ENCODE measurements at regions not wholly inside any gene's neighbourhood (a gene's known extent, or its start where the extent isn't known, plus 50 kb on each side); places are given as distances from the start of the nearest gene placed in this dataset.
A peak's percentile ranks its signal among the peaks of the same experiment; 100 is the strongest.

DNA sequence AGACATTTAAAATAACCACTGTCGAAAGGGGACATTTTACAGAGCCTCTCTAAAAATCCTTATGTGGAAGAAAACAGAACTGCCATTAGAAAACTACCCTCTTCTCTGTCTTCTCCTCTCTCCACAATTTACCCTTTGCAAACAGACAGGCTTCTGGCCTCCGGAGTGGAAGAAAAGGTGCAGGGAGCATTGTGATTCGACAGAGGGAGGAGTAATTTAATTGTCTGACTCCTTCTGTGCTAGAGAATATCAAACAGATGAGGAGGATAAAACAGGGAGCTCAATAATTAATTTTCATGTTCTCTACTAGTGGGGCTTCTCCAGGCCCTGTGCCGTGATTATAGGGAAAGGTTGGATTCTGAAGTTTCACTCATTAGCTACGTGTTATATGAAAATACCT is 615.5 kb upstream of the MKI67 start:
- H3K27ac Mint-ChIP-seq (ENCODE audit: unreplicated experiment) = no peak overlapping the region
- TF ChIP-seq, protein P1, sequence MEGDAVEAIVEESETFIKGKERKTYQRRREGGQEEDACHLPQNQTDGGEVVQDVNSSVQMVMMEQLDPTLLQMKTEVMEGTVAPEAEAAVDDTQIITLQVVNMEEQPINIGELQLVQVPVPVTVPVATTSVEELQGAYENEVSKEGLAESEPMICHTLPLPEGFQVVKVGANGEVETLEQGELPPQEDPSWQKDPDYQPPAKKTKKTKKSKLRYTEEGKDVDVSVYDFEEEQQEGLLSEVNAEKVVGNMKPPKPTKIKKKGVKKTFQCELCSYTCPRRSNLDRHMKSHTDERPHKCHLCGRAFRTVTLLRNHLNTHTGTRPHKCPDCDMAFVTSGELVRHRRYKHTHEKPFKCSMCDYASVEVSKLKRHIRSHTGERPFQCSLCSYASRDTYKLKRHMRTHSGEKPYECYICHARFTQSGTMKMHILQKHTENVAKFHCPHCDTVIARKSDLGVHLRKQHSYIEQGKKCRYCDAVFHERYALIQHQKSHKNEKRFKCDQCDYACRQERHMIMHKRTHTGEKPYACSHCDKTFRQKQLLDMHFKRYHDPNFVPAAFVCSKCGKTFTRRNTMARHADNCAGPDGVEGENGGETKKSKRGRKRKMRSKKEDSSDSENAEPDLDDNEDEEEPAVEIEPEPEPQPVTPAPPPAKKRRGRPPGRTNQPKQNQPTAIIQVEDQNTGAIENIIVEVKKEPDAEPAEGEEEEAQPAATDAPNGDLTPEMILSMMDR (conservative IDR thresholded peaks at IDR 0.05) = no peak

DNA sequence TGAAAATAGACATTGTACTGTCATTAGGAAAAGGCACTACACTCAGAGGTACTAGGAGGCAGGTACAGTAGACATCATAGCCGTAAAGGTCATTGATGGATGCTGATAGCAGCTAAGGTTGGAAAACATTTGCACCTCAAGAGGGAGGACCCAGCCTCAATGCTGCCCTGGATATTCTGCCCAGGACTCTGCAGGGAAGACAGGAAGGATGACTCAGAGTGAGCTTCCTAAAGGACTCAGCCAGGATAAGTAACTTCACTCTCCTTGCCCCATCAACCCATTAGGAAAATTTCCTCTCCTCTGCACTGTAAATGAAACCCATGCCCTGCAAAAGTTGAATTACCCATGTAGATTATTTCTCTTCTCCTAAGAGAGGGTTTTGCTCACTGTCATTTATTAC is 617.9 kb upstream of the MKI67 start:
- H3K27ac Mint-ChIP-seq (ENCODE audit: unreplicated experiment) = no peak overlapping the region
- DNase-seq (ENCODE audit: low read depth, low spot score) = no peak
- no peak overlapping the region for H3K4me3 Mint-ChIP-seq
- no peaks in the 10 kb centered on the region for H3K9me3 Mint-ChIP-seq
- H3K36me3 Mint-ChIP-seq (ENCODE audit: low read depth) = no peaks in the 10 kb centered on the region
- H3K27me3 Mint-ChIP-seq (ENCODE audit: low read depth) = no peaks in the 10 kb centered on the region
- TF ChIP-seq, protein P1 (conservative IDR thresholded peaks at IDR 0.05) = no peak
- H3K4me1 Mint-ChIP-seq = peaks cover 30% of the 10 kb centered on the region

More for the DNA sequence above, 615.5 kb upstream of the MKI67 start:
- H3K4me3 Mint-ChIP-seq = no peak overlapping the region
- H3K9me3 Mint-ChIP-seq = no peaks in the 10 kb centered on the region
- H3K36me3 Mint-ChIP-seq (ENCODE audit: low read depth) = no peaks in the 10 kb centered on the region
- H3K4me1 Mint-ChIP-seq = peaks cover 30% of the 10 kb centered on the region
- no peak for DNase-seq (ENCODE audit: low read depth, low spot score)
- H3K27me3 Mint-ChIP-seq (ENCODE audit: low read depth) = no peaks in the 10 kb centered on the region

DNA sequence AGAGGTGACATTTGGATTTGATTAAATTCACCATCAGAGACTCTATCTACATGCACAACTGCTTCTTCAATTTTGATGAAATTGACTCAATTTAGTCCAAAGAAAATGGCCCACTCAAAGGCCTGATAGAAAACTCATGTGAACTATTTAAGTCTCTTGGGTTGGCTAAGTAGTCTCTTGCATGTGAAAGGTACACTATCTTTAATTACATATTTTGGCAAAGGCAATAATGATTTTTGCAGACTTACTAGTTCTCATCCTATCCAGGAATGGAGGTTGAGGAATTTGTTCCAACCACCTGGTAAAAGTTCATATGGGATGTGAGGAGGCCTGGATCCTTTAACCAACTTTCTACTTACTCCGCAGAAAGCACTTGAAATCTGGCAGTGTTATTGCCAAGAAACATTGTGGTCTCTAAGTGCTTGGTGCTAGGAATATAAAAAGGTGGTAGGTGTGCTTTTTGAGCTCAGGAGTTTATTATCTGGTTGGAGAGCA is 618.6 kb upstream of the MKI67 start:
- peaks cover 30% of the 10 kb centered on the region for H3K4me1 Mint-ChIP-seq
- H3K36me3 Mint-ChIP-seq (ENCODE audit: low read depth) = no peaks in the 10 kb centered on the region
- no peak for DNase-seq (ENCODE audit: low read depth, low spot score)
- no peak overlapping the region for H3K4me3 Mint-ChIP-seq
- TF ChIP-seq, protein P1 (conservative IDR thresholded peaks at IDR 0.05) = no peak
- no peak overlapping the region for H3K27ac Mint-ChIP-seq (ENCODE audit: unreplicated experiment)
- H3K9me3 Mint-ChIP-seq = no peaks in the 10 kb centered on the region
- no peaks in the 10 kb centered on the region for H3K27me3 Mint-ChIP-seq (ENCODE audit: low read depth)

DNA sequence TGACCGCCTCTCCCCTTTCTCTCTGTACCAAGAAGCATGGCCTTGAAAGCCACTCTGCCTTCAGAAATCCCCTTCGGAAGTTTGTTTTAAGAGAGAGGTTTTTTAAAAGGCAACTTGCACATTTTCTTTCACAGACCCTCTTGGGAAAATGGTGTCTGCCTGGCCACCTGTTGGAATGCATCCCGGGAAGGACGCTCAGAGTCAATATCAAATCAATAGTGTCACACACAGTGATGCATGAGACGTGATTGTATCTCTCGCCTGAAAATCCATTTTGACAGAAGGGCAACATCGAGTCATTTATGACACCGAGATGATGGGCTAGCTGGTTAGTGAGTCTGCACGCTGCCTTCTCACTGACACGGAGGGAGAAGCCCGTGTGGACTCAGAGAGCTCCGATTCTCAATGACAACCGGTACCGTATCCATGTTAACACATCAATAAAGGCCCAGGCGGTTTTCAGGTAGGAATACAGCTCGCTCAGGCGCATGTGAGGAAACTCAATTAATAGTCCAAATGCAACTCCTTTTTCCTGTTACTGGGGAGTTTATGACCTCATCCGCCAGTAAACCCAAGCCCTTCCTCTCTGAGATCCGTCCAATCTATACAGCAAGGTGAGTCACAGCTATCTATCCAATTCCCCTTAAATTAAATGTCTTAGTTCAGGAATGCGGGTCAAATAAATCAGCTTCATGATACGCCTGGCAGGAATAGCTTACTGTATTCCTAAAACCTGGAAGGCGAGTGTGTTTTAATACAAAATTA is 621.5 kb upstream of the MKI67 start:
- H3K27ac Mint-ChIP-seq (ENCODE audit: unreplicated experiment) = peak overlapping the region; percentile 28
- TF ChIP-seq, protein P1 (conservative IDR thresholded peaks at IDR 0.05) = no peak
- H3K9me3 Mint-ChIP-seq = peaks cover 6% of the 10 kb centered on the region

DNA sequence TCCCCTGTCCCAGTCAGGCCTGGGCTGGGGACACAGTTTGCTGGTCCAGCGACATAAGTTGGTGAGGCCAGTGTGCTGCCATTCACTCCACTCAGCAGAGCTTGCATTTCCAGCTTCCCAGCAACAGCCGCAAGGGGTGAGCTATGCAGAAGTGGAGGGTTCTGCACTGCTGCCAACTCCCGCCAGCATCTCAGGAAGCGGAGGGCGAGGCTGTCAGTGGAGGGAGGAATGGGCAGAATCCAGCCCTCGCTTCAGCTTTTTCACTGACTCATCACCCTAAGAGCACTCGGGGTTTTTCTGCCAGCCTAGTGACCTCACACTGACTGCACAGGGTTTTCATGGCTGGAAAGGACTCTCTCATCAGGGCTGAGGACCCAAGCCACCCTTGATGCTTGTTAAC is 625.1 kb upstream of the MKI67 start:
- H3K36me3 Mint-ChIP-seq (ENCODE audit: low read depth) = peaks cover 2% of the 10 kb centered on the region
- H3K27me3 Mint-ChIP-seq (ENCODE audit: low read depth) = no peaks in the 10 kb centered on the region
- H3K9me3 Mint-ChIP-seq = peaks cover 8% of the 10 kb centered on the region
- TF ChIP-seq, protein P1 (conservative IDR thresholded peaks at IDR 0.05) = no peak
- DNase-seq (ENCODE audit: low read depth, low spot score) = no peak
- H3K27ac Mint-ChIP-seq (ENCODE audit: unreplicated experiment) = no peak overlapping the region
- peaks cover 8% of the 10 kb centered on the region for H3K4me1 Mint-ChIP-seq
- H3K4me3 Mint-ChIP-seq = no peak overlapping the region

More for the DNA sequence above, 621.5 kb upstream of the MKI67 start:
- no peaks in the 10 kb centered on the region for H3K27me3 Mint-ChIP-seq (ENCODE audit: low read depth)
- DNase-seq (ENCODE audit: low read depth, low spot score) = no peak
- H3K4me3 Mint-ChIP-seq = no peak overlapping the region
- H3K36me3 Mint-ChIP-seq (ENCODE audit: low read depth) = no peaks in the 10 kb centered on the region
- peaks cover 8% of the 10 kb centered on the region for H3K4me1 Mint-ChIP-seq

Data from neural crest cell (in vitro differentiated cells).